Hepatocyte (in vitro differentiated cells): ENCODE measurements at regions not wholly inside any gene's neighbourhood (a gene's known extent, or its start where the extent isn't known, plus 50 kb on each side); places are given as distances from the start of the nearest gene placed in this dataset.

ENCODE experiments used
- EZH2 ChIP-seq: fragments of 200-600 bp; sonication (generic); IDR thresholded peaks from 2 replicates; pipeline ENCODE4 v1.6.1; 2016; ENCODE audit warnings: antibody characterized with exemption, mild to moderate bottlenecking, borderline replicate concordance
- TF ChIP-seq, protein P1 (sequence below): fragments of 200-600 bp; sonication (generic); IDR thresholded peaks from 2 replicates; pipeline ENCODE4 v1.5.1; 2016; ENCODE audit warnings: antibody characterized with exemption, mild to moderate bottlenecking; ENCODE audit not compliant: poor library complexity

DNA sequence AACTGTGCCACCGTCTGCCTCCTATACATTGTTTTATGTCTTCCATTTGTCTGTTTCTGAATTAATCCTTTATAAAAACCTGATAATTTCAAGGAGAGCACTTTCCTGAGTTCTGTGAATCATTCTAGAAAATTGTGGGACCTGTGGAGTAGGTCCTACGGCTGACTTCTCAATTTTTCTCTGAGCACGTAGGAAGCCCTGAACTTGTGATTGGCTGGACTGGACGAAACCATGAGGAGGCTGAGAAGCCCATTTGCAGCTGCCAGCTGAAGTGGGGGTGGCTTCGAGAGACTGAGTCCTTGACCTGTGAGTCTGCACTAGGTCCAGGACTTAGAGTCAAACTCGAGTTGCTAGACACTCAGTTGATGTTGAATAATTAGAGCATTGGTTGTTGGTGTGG is 277.1 kb upstream of the NCAM2 start:
- TF ChIP-seq, protein P1, sequence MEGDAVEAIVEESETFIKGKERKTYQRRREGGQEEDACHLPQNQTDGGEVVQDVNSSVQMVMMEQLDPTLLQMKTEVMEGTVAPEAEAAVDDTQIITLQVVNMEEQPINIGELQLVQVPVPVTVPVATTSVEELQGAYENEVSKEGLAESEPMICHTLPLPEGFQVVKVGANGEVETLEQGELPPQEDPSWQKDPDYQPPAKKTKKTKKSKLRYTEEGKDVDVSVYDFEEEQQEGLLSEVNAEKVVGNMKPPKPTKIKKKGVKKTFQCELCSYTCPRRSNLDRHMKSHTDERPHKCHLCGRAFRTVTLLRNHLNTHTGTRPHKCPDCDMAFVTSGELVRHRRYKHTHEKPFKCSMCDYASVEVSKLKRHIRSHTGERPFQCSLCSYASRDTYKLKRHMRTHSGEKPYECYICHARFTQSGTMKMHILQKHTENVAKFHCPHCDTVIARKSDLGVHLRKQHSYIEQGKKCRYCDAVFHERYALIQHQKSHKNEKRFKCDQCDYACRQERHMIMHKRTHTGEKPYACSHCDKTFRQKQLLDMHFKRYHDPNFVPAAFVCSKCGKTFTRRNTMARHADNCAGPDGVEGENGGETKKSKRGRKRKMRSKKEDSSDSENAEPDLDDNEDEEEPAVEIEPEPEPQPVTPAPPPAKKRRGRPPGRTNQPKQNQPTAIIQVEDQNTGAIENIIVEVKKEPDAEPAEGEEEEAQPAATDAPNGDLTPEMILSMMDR, result no peak
- no peak for TF ChIP-seq EZH2
